Lung microvascular endothelial cell (primary cell): ENCODE measurements at regions not wholly inside any gene's neighbourhood (a gene's known extent, or its start where the extent isn't known, plus 50 kb on each side); places are given as distances from the start of the nearest gene placed in this dataset.

Experiments
- DNase-seq, 2 donors: peaks; one replicate each; pipeline versions ENCODE4 v3.0.0 to v3.0.0-alpha.2; 2010; ENCODE audit warnings: low read depth in 2 of 2

DNA sequence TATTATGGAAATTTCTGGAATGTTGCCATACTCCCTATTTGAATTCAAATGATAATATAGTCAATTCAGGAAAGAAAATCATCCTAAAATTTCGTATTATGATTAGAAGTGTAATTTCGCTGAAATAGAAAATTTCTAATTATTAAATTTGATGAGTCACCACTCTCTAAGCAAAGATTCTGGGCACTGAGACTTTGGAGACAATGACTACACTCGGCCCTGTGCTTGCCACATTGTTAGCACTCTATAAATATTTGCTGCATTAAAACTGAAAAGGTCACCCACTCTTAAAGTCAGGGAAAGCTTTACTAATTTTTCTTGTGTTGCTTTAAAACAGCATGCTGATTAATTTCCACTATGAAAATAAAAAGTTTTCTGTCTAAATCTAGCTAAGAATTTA is 240.3 kb downstream of the TLE4 start:
- DNase-seq: no peak

DNA sequence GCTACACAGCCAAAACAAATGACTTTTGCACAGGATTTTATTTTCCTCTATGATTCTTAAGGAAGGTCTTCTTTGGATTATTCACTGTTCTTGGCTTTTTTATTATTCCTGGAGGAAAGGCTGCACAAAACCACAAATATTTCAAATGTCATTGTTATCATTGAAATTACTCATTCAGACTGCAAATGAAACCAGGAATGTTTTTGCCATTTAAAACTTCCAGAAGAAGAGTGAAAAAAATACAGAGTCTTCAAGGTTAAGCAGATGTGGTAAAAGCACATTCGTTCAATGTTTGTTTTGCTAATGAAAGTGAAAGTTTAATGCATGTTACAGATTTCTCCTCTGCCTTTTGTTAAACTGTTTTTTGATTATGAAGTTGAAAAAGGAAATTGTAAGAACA is 238.2 kb downstream of the TLE4 start:
- DNase-seq: peak in 1 of 2 donors; percentile 43

DNA sequence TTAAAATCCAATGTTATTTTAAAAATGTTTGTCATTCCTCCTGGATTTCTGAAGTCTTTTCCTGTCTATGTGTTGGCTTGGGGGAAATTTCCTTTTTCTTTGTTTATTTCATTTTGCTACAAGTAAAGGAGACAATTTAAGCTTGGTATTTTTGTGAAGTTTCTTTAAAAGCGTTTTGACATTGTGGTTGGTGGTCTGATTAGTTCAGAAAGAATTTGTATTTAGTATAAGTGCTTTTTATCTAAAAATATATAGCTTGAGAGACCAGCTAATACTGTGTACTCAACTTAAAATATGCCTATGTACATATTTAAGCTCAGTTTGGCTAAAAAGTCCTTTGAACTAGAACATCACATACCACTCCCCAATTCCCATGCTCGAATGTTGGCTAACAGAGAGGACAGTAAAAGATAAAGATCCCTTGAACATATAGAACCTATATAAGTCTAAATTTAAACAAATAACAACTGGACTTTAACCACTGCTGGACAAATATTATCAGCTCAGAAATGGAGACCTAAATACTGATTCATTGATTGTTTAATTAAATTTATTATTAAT is 237.6 kb downstream of the TLE4 start:
- DNase-seq: no peak

DNA sequence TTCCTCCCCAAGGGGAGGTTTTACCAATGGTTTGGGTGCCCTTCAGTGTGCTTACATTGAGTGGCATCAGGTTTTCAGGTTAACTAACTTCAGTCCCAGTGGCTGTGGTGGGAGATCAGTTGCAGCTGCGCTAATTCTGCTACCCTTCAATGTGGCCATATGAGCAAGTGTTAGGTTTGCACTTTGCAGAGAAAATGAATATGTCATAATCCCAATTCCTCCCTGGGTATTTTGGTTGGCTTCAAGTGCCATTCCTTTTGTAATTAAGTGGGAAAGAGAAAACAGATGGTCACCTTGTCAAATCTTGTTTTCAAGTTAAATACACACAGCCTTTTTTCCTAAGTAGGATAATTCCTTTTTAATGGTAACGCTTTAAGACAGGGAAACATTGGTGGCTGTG is 236.2 kb downstream of the TLE4 start:
- no peak for DNase-seq

DNA sequence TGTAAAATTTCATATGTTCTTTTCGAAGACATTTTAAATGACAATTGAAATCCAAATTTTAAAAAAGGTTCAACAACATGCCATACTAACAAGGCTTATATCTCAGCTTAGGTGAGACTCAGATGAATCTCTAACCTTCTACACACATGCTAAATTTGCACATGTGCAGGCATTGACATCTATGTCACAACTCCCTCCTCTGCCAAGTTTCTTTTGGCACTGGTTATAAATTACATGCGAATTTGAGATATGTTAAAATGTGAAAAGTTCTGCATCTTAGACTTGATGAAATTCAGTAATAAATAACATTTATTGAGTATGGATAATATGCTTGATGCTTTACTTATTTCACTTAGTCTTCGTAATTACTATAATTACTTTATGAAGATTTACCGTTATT is 234.3 kb downstream of the TLE4 start:
- no peak for DNase-seq

DNA sequence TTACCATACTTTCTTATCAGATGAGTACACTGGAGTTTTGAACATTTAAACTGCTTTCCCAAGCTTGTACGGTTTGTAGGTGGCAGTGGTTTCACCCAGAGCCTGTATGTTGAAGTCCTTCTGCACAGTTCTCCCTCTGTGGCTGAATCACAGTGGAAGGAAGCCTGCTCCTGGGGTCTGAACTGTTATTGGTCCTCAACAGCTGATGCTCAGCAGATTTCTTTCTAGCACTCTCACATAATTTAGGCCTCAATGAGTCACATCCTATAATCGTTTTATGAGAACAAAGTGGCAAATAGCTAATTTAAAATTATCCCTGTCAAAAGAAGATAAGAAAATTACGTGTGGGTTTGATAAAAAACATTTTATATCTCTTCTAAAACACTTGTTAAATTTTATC is 229.7 kb downstream of the TLE4 start:
- DNase-seq: peak in 1 of 2 donors; percentile 2

DNA sequence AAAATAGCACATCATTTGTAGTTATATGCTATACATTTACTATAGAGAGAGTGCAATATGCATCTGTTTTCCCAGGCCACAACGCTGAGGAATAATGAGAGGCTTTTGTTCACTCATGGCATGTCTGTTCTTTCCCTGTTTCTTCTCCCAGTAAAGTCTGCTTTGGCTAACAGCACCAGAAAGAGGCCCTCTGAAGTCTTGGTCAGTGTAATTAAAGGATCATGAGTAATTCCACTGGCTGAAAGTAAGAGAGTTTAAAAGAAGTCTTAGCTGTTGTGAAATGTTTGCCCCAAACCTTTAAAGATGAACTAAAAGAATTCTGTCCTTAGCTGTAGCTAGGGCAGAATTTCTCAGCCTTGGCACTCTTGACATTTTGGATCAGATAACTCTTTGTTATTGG is 228.8 kb downstream of the TLE4 start:
- no peak for DNase-seq

DNA sequence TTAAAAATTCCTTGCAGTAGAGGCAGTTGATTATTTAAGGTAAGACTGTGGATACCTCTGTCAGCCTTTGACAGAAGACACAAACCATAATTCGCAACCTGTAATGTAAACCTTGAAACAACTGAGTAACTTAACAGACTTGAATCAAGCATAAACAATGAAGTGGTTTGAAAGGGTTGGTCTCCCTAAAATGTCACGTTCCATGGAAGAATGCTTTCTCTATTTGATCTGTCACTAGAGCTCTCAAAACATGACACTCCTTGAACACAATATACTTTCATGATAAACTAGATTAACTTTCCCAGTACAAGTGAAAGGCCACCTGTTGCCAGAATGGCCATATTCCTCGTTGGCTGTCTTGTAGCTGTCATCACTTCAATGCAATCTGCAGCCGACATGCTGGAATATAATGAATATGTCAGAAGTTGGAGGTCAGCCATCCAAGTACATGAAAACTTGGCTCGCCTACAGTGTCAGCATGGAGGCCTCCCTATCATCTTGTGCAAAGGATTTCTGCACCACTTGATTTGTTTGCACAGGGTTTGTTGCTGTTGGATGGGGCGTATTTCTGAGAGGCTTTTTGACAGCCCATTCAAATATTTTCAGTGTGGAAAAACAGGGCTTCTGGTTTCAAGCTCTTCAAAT is 228.0 kb downstream of the TLE4 start:
- DNase-seq: peak in 1 of 2 donors; percentile 5

DNA sequence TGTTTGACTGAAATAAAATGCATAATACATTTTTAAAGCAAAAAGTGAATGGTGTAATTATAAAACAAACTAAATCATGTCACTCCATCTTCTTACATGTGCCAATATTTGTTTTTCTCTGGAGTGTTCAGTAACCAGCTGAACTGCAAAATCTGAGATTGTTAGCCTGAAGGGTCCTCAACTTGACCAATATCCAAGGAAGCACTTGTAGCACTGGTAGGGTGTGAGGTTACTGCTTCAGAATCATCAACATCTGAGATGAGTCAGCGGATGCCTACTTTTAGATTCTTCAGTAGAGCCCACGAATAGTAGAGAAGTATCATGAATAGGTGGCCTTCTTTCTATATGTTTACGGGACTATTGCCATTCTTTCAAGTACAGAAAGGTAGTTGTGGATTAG is 226.7 kb downstream of the TLE4 start:
- no peak for DNase-seq

DNA sequence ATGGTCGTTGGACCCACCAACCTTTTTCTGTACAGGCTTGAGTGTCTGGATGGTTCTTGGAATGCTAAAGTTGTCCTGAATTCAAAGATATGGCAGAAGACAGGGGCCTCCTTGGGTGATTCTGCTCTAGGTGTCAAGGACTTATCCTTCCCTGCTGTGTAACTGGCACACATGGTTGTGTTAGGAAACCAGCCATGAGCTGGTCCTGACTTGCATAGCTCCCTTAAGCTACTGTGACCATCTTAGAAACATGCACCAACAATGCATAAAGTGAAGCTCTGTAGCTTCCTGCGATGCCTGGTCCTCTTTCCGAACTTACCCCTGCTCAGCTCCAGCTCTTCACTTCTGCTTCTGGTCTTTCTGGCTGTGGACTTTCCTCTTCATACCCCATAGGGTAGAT is 224.6 kb downstream of the TLE4 start:
- DNase-seq: no peak

DNA sequence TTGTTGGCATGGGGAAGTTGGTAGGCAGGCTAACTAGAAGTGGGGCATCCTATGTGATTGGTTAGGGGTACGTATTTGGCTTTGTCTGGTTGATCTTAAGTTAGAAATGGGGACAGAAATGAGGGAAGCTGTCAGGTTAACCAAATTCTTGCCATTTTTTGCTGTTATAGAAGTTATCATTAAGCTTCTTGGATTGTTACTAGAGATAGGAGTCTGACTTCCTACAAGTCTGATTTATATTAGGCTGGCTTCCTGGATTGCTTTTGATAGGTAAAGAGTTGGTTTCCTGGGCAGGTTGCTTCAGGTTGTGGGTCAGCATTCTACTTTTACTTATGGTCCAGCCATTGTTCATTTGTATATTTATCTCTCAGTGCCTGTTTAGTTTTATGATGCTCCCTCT is 216.9 kb downstream of the TLE4 start:
- no peak for DNase-seq

DNA sequence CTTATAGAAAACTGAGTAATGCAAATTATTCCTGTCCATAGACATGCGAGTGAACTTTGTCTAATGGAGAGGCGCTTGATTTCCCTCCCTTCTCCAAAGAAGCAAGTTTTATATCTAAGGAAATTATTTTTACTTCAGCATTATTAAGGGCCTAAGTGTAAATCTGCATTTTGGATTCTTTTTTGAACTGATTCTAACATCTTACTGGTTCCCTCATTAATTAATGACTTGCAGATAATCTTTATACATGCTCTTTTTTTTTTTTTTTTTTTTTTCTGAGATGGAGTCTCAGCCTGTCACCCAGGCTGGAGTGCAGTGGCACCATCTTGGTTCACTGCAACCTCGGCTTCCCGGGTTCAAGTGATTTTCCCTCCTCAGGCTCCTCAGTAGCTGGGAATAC is 209.5 kb downstream of the TLE4 start:
- no peak for DNase-seq

DNA sequence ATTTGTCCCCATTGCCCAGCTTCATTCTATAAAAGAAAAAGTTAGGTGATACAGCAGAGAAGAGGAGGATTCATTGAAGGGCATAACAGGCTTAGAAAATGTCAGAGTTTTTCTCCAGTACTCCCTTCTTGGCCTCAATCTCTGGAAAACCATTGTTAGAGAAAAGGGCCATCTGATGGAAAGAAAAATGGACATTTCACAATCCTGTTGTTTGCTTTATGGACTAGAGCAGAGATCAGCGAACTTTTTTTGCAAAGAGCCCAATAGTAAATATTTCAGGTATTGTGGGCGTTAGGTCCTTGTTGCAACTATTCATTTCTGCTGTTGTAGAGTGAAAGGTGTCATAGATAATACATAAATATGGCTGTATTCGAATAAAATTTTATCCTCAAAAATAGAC is 208.8 kb downstream of the TLE4 start:
- no peak for DNase-seq

DNA sequence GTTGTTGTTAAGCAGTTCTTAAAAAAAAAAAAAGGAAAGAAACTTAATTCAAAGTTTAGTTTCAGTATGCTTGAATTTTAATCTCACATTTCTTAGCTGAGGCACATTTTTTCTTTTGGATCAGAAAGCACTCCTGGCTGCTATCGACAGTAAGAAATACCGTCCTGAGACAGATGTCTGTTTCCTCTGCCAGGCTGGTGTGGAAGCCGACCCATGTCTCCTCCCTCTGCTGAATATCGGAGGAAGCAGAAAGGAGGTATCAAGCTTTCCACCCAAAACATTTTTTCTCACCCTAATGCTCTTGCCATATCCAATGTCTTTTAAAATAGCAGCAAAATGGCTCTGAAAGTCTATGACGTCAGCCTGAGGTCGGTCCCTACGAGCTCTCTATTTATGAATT is 208.1 kb downstream of the TLE4 start:
- no peak for DNase-seq

DNA sequence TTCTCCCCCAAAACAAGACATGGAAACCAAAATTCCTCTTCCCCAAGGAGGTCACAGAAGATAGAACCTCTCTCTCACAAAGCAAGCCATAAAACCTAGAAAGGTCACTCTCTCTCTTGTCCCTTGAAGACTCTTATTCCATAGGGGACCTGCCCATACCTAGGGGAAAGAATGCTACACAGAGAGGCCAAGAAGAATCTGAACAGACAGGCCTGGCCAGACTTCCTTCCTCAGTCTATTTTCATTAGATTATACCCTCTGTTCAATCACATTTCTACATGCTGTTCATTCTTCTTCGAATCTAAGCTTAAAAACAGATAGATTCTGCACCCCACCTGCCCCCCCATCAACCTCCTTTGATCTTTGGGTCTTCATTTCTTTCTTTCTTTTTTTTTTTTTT is 206.8 kb downstream of the TLE4 start:
- no peak for DNase-seq

DNA sequence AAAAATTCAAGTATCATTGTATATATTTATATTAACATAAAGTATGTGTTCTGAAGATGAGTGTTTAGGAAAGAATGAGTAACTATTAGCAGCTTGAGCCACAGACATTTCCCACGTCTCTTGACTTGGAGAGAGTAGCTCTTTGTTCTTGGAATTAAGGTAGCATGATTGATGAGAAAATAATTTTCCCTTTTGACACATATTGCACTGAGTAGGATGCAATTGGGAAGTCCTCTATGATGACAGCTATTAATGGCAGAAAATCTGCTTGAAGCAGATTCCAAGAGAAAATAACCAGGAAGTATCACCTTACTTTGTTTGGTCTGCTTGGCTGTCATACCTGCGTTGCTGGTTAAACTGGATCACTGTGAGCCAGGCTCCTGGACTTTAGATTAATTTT is 204.8 kb downstream of the TLE4 start:
- DNase-seq: no peak
